Right renal pelvis (tissue), 4 donors: ENCODE measurements at regions not wholly inside any gene's neighbourhood (a gene's known extent, or its start where the extent isn't known, plus 50 kb on each side); places are given as distances from the start of the nearest gene placed in this dataset.

Experiments used
- DNase-seq, 4 donors: peaks; one replicate each; pipeline ENCODE4 v3.0.0-alpha.2; 2013; ENCODE audit warnings: low read depth in 4 of 4, low spot score in 3 of 4, missing footprints in 1 of 4

- no peak for DNase-seq
Measured at GRCh38 chr13:39279077-39279476, 240.8 kb downstream of the NHLRC3 start.

- DNase-seq: no peak
Measured at GRCh38 chr13:39281539-39282150, 243.4 kb downstream of the NHLRC3 start.

- no peak for DNase-seq
Measured at GRCh38 chr13:39282400-39282972, 244.2 kb downstream of the NHLRC3 start.

DNA sequence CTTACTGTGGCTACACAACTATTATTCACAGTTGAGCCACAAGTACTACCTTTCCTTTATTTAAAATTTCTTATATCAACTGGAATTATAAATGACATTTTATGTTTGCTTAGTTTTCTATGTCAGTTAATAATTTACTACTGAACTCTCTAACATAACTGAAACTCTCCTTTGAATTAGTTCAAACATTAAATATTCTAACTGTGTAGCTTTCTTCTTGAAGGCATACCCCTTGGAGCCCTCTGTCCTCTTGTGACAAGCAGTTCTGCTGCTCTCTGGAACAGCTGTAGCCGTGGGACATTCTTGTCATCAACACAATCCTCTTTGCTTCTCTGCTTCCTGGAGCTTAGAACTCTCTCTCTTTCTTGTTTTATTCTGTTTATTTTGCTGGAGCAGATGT, 244.8 kb downstream of the NHLRC3 start:
- DNase-seq: no peak

GRCh38 chr13:39284801-39285388, 246.6 kb downstream of the NHLRC3 start:
- no peak for DNase-seq
